ENCODE measurements at regions not wholly inside any gene's neighbourhood (a gene's known extent, or its start where the extent isn't known, plus 50 kb on each side); places are given as distances from the start of the nearest gene placed in this dataset.

GRCh38 chr1:82472489-82473131 lies 671.9 kb downstream of the ADGRL2 start:
- Mint-ChIP-seq H3K9me3 (peaks cover 12% of the 10 kb centered on the region), H3K4me3 (no peak overlapping the region), H3K27me3 (ENCODE audit: low read depth) (no peaks in the 10 kb centered on the region), H3K36me3 (no peaks in the 10 kb centered on the region), H3K27ac (no peak overlapping the region), H3K4me1 (peaks cover 1% of the 10 kb centered on the region)
- no peak for DNase-seq (ENCODE audit: low spot score in 2 of 2, unreplicated experiment in 2 of 2)
- no peak for TF ChIP-seq CTCF (IDR thresholded peaks at IDR 0.05; ENCODE audit: unreplicated experiment)

- H3K27ac Mint-ChIP-seq, result no peak overlapping the region
- H3K4me1 Mint-ChIP-seq, result peaks cover 12% of the 10 kb centered on the region
- H3K36me3 Mint-ChIP-seq, result no peaks in the 10 kb centered on the region
- no peak for TF ChIP-seq CTCF (IDR thresholded peaks at IDR 0.05; ENCODE audit: unreplicated experiment)
- DNase-seq (ENCODE audit: low spot score in 2 of 2, unreplicated experiment in 2 of 2), result no peak
- no peaks in the 10 kb centered on the region for H3K9me3 Mint-ChIP-seq
- H3K27me3 Mint-ChIP-seq (ENCODE audit: low read depth), result no peaks in the 10 kb centered on the region
- no peak overlapping the region for H3K4me3 Mint-ChIP-seq
Measured at GRCh38 chr1:82466891-82467290, 666.2 kb downstream of the ADGRL2 start.

GRCh38 chr1:82466416-82466815 lies 665.7 kb downstream of the ADGRL2 start:
- no peak for DNase-seq (ENCODE audit: low spot score in 2 of 2, unreplicated experiment in 2 of 2)
- Mint-ChIP-seq H3K36me3 (no peaks in the 10 kb centered on the region), H3K9me3 (no peaks in the 10 kb centered on the region), H3K4me1 (peaks cover 12% of the 10 kb centered on the region), H3K4me3 (no peak overlapping the region), H3K27ac (no peak overlapping the region), H3K27me3 (ENCODE audit: low read depth) (no peaks in the 10 kb centered on the region)
- TF ChIP-seq CTCF (IDR thresholded peaks at IDR 0.05; ENCODE audit: unreplicated experiment), result no peak

GRCh38 chr1:82465024-82465423 lies 664.3 kb downstream of the ADGRL2 start:
- Mint-ChIP-seq H3K27me3 (ENCODE audit: low read depth) (no peaks in the 10 kb centered on the region), H3K4me3 (no peak overlapping the region), H3K9me3 (no peaks in the 10 kb centered on the region), H3K27ac (peak overlapping the region; percentile 25), H3K36me3 (no peaks in the 10 kb centered on the region), H3K4me1 (peaks cover 12% of the 10 kb centered on the region)
- TF ChIP-seq CTCF (IDR thresholded peaks at IDR 0.05; ENCODE audit: unreplicated experiment), result no peak
- no peak for DNase-seq (ENCODE audit: low spot score in 2 of 2, unreplicated experiment in 2 of 2)

GRCh38 chr1:82464362-82465001 lies 663.7 kb downstream of the ADGRL2 start:
- no peak for DNase-seq (ENCODE audit: low spot score in 2 of 2, unreplicated experiment in 2 of 2)
- H3K4me1 Mint-ChIP-seq, result peaks cover 12% of the 10 kb centered on the region
- no peaks in the 10 kb centered on the region for H3K27me3 Mint-ChIP-seq (ENCODE audit: low read depth)
- no peak overlapping the region for H3K4me3 Mint-ChIP-seq
- TF ChIP-seq CTCF (IDR thresholded peaks at IDR 0.05; ENCODE audit: unreplicated experiment), result no peak
- H3K27ac Mint-ChIP-seq, result peak overlapping the region; percentile 15
- no peaks in the 10 kb centered on the region for H3K36me3 Mint-ChIP-seq
- H3K9me3 Mint-ChIP-seq, result no peaks in the 10 kb centered on the region
